Fibroblast of skin of left quadriceps (primary cell): ENCODE measurements at regions not wholly inside any gene's neighbourhood (a gene's known extent, or its start where the extent isn't known, plus 50 kb on each side); places are given as distances from the start of the nearest gene placed in this dataset.

ENCODE experiments used
- DNase-seq, 2 experiments: peaks; one replicate each; pipeline ENCODE4 v3.0.0-alpha.2; 2013; ENCODE audit warnings: low read depth in 2 of 2

- DNase-seq = no peak
Observed at GRCh38 chr5:51908215-51908614, 525.0 kb downstream of the ISL1 start.

GRCh38 chr5:51944500-51945125 is 561.4 kb downstream of the ISL1 start:
- DNase-seq = no peak

DNA sequence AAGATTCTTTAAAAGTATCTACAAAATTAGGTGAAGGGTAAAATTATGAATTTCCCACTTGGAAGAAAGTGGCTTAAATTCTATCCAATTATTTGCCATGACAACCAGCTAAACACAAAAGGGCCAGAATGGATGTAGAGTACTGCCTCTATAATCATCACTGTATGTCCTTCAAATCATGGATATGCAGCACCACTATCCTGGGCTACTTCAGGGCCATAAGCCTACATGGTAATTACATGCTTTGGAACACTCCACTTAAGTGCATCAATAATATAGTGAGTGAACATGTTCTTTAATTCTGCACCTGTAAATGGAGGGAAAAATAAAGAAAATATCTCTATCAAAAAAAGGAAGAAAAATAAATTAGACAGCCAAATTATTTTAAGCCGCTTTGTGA is 575.2 kb downstream of the ISL1 start:
- DNase-seq = no peak

- DNase-seq = no peak
Observed at GRCh38 chr5:51960617-51961121, 577.4 kb downstream of the ISL1 start.

DNA sequence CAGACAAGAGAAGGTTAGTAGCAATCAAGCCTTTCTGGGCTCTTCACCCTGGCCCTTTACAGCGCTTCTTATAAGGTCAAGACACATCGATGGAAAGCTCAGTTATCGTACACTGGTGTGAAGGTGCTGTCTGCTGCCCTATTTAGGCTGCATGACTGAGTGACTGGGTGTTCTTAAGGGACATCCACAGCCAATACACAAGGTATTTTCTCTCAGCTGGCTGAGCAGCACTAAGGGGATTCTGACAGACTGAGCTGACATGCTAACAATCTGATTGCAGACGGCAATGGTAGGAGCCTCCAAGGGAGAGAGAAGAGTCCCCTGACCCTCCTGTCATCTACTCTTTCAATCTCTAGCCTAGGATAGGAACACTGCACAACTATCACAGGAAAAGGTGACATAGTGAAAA is 577.9 kb downstream of the ISL1 start:
- no peak for DNase-seq

DNA sequence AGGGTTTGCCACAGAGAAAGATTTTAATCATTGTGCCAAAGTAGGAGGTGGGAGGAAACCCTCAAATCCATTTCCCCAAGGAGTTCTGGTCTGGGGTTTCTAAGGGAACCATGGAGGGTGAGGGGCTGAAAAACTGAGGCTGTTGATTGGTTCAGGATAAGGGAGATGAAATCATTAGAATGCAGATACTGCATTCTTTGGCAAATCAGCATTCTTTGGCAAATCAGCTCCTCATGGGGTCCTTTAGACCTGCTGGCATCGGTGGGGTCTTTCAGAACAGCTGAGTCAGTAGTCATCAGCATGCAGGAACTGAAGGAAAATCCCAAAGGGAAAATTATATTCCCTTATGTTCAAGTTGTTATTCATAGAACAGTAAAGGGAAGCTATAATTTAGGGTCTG is 585.5 kb downstream of the ISL1 start:
- no peak for DNase-seq

GRCh38 chr5:51974834-51975233 is 591.6 kb downstream of the ISL1 start:
- no peak for DNase-seq

GRCh38 chr5:51977014-51977413 is 593.8 kb downstream of the ISL1 start:
- no peak for DNase-seq

- no peak for DNase-seq
Observed at GRCh38 chr5:51983161-51983560, 599.9 kb downstream of the ISL1 start.

DNA sequence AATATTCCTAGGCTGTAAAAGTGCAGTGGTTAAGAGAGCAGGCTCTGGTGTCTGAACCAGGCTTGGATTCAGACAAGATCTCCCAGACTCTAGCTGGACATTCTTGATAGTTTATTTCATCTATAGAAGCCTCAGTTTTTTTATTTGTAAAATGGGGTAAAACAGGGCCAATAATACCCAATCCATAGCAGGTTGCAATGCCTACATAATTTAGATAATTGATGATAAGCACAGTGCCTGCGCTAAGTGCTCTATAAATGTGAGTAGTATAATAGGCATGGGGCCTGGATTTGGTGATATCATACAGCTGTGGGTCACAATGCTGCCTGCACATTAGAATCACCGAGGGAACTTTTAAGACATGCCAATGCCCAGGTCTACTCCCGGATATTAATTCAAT is 603.5 kb downstream of the ISL1 start:
- no peak for DNase-seq

DNA sequence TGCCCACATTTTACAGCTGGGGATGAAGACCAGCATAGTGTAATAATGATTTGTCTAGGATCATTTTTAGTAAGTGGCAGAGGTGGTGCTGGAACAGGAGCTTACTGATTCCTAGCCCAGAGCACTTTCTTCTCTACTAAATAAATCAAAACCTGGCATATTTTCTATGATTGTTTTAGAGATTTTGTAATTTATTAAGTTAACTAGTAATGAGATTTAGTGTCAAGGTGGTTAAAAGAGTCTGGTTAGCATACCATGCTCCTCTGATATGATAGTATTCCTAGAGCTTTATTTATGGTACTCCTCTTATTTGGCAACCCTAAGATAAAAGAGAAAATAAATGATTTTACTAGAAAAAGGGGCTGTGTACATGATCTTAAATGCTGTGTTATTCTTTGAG is 604.0 kb downstream of the ISL1 start:
- DNase-seq = no peak

DNA sequence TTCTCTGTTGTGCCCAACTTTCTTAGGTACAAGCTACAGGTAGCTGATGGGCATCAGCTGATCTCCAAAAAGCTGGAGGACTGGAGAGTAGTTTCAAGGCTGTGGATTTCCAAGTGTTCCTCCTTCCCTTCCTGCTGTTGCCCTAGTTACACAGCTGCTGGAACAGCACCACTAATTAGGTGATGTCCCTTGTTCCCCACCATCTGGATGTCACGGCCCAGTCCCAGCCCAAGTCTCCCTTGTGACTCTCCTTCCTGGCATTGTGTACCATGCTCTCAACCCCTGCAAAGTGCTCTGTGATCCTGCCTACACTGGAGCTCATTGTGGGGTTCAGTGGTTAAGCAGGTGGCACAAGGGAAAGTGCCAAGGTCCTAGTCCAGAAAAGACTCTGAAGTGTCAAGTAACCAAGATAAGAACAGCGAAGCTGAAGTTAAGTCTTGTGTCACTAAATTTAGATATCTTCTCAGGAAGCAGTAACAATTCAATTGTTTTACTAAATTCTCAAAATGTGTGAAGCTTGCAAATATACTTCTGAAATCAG is 604.5 kb downstream of the ISL1 start:
- no peak for DNase-seq

DNA sequence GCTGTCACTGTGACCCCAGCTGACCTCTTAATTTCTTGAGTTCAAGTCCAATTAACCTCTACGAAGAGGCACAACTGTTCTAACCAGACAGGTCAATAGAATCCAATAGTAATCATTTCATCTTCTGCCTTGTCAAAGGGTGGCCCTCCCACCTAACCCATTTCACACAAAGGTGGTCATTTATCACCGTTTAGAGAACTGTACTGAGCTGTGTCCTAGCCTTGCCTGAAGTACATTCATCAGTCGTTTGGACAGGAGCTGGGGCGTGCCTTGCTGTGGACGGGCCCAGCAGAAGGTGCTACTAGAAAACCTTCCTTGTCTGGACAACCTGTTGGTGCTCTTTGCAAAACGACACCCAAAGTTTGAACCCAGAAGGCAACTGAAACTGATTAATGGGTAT is 605.4 kb downstream of the ISL1 start:
- DNase-seq = no peak

DNA sequence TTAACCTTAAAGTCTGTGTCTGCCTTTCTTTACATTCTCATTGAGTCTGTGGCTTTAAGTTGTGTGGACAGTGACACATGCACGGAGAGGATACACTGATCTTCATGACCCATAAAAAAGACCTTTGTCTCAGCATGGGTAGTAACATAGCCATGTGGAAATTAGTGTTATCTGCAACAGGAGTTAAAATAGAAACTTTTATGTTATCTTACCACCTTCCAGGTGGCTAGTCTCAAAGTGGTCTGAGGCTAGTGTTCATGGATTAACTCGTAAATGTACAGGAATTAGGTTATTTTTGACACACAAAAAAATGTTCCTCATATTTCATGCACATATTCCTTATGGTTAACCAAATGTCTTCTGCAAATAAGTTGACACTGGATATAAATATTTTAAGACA is 607.0 kb downstream of the ISL1 start:
- no peak for DNase-seq

- DNase-seq = no peak
Observed at GRCh38 chr5:51990661-51991180, 607.5 kb downstream of the ISL1 start.

GRCh38 chr5:51991940-51992339 is 608.7 kb downstream of the ISL1 start:
- no peak for DNase-seq

DNA sequence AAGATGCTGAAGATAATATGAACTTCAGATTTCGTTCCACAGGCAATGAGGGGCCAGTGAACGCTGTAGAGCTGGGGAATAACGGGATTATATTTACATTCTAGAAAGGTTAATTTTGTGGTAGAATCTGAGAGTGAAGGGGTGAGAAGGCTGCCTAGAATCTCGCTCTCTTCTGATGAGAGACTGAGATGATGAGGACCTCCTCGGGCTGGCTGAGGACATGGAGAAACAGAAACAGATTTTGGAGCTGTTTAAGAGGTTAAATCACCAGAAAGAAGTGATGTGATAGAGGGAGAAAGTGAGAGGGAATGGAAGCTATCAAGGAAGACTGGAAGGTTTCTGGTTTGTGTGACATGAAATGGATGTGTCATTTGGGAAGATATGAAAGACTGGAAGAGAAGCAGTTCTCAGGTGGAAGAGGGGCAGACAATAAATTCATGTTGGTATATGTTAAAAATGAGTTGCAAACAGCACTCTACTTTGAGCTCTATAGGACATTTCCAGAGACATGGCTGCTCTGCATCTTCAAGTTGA is 612.6 kb downstream of the ISL1 start:
- no peak for DNase-seq

- no peak for DNase-seq
Observed at GRCh38 chr5:51996356-51996861, 613.2 kb downstream of the ISL1 start.

- no peak for DNase-seq
Observed at GRCh38 chr5:51997500-51997899, 614.3 kb downstream of the ISL1 start.

GRCh38 chr5:51997949-51998348 is 614.7 kb downstream of the ISL1 start:
- DNase-seq = no peak

- DNase-seq = peak; percentile 0 to 1
Observed at GRCh38 chr5:52007230-52007858, 624.1 kb downstream of the ISL1 start.

DNA sequence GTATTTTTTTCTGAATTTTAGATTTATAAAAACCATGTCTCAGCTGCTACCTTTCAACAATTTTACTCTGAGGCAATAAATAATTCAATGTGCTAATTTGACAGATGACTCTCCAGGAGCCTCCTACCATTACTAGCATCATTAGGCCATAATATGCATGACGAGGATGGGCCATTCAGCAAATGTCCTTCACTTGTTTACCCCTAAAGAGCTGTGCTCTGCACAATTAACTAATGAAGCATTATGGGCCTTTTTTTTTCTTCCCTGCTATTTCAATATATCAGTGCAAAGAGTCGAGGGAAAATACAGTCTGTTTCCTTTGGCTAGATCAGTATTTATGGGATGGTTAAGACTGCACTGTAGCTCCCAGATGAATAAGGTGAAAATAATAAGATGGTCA is 627.2 kb downstream of the ISL1 start:
- DNase-seq = no peak

GRCh38 chr5:52013523-52013922 is 630.3 kb downstream of the ISL1 start:
- no peak for DNase-seq
